GM10266 (cell line): ENCODE measurements at regions not wholly inside any gene's neighbourhood (a gene's known extent, or its start where the extent isn't known, plus 50 kb on each side); places are given as distances from the start of the nearest gene placed in this dataset.
"Not testable (repeated sequence)": the region's sequence is repeated elsewhere in the genome, so short reads cannot be mapped to it uniquely, and the experiment has no call there.

ENCODE experiments used
- DNase-seq: peaks from one replicate; pipeline ENCODE4 v3.0.0; 2012; ENCODE audit errors: extremely low spot score
- CTCF ChIP-seq: IDR thresholded peaks from 2 replicates; pipeline ENCODE4 v1.5.1; 2012; ENCODE audit warnings: mild to moderate bottlenecking, low read depth; ENCODE audit not compliant: control insufficient read depth, insufficient read depth; ENCODE audit errors: missing control alignments

GRCh38 chr1:113207019-113207418 is 134.0 kb downstream of the LRIG2 start:
- no peak for DNase-seq
- TF ChIP-seq CTCF = no peak

GRCh38 chr1:113207457-113207856 is 134.5 kb downstream of the LRIG2 start:
- no peak for TF ChIP-seq CTCF
- no peak for DNase-seq

- DNase-seq = not testable (repeated sequence)
Observed at GRCh38 chr1:113208425-113208824, 135.4 kb downstream of the LRIG2 start.

GRCh38 chr1:113210248-113210647 is 137.2 kb downstream of the LRIG2 start:
- TF ChIP-seq CTCF = no peak
- no peak for DNase-seq

GRCh38 chr1:113211467-113211866 is 138.5 kb downstream of the LRIG2 start:
- TF ChIP-seq CTCF = no peak
- no peak for DNase-seq

- DNase-seq = no peak
- TF ChIP-seq CTCF = no peak
Observed at GRCh38 chr1:113215015-113215414, 142.0 kb downstream of the LRIG2 start.

GRCh38 chr1:113216664-113217063 is 143.7 kb downstream of the LRIG2 start:
- TF ChIP-seq CTCF = no peak
- DNase-seq = no peak

GRCh38 chr1:113217447-113218208 is 144.6 kb downstream of the LRIG2 start:
- no peak for DNase-seq
- no peak for TF ChIP-seq CTCF
